ENCODE measurements at regions not wholly inside any gene's neighbourhood (a gene's known extent, or its start where the extent isn't known, plus 50 kb on each side); places are given as distances from the start of the nearest gene placed in this dataset.

- no peaks in the 10 kb centered on the region for H3K36me3 ChIP-seq (ENCODE audit: insufficient read depth)
- no peaks in the 10 kb centered on the region for H3K79me2 ChIP-seq (replicated peaks; ENCODE audit: insufficient read depth)
- DNase-seq (ENCODE audit: low spot score) (no peak), ATAC-seq (no peak)
- no peak overlapping the region for H2AFZ ChIP-seq
- no peaks in the 10 kb centered on the region for H3K27me3 ChIP-seq (ENCODE audit: insufficient read depth)
- H3K27ac ChIP-seq (ENCODE audit: low read depth), result no peak overlapping the region
- no peaks in the 10 kb centered on the region for H3K9me2 ChIP-seq (ENCODE audit: insufficient read depth)
- H3K9me3 Mint-ChIP-seq, result no peaks in the 10 kb centered on the region
- TF ChIP-seq EZH2 (IDR thresholded peaks at IDR 0.05; ENCODE audit: low read depth, unreplicated experiment) (no peak), POLR2AphosphoS5 (IDR thresholded peaks at IDR 0.05; ENCODE audit: low read depth) (no peak), CTCF (conservative IDR thresholded peaks at IDR 0.05; ENCODE audit: low read depth in 2 of 2) (no peak), ZNF114 (CRISPR knock-in tag; IDR thresholded peaks at IDR 0.05) (no peak), JUNB (IDR thresholded peaks at IDR 0.05; ENCODE audit: unreplicated experiment) (no peak), EZH2phosphoT487 (IDR thresholded peaks at IDR 0.05; ENCODE audit: unreplicated experiment) (no peak), STAT1 (IDR thresholded peaks at IDR 0.05; ENCODE audit: unreplicated experiment) (no peak), CREB1 (CRISPR knock-in tag; IDR thresholded peaks at IDR 0.05; ENCODE audit: low read depth) (no peak), ZNF331 (CRISPR knock-in tag; IDR thresholded peaks at IDR 0.05; ENCODE audit: low read depth) (no peak), ZNF462 (CRISPR knock-in tag; IDR thresholded peaks at IDR 0.05) (no peak), ETS1 (IDR thresholded peaks at IDR 0.05) (no peak), NANOG (IDR thresholded peaks at IDR 0.05; ENCODE audit: borderline replicate concordance) (no peak), REST (IDR thresholded peaks at IDR 0.05; ENCODE audit: unreplicated experiment) (no peak)
- H3K4me2 ChIP-seq, result no peak overlapping the region
- H3K4me3 ChIP-seq, result no peak overlapping the region
- H3K36me3 Mint-ChIP-seq (ENCODE audit: low read depth), result no peaks in the 10 kb centered on the region
- H3K4me3 Mint-ChIP-seq, result no peak overlapping the region
- H3K4me1 ChIP-seq (ENCODE audit: insufficient read depth), result no peaks in the 10 kb centered on the region
- H3K27me3 Mint-ChIP-seq (ENCODE audit: insufficient read depth, low read depth, poor library complexity), result no peaks in the 10 kb centered on the region
- no peaks in the 10 kb centered on the region for H4K20me1 ChIP-seq (replicated peaks; ENCODE audit: insufficient read depth)
- H3F3A ChIP-seq (replicated peaks; ENCODE audit: low read depth), result no peaks in the 10 kb centered on the region
- H3K4me1 Mint-ChIP-seq, result no peaks in the 10 kb centered on the region
- no peak overlapping the region for H3K27ac Mint-ChIP-seq
Observed at GRCh38 chr7:83786858-83787257, 137.9 kb upstream of the SEMA3E start.

Data from GM23338 (cell line).